NB4 (cell line): ENCODE measurements at regions not wholly inside any gene's neighbourhood (a gene's known extent, or its start where the extent isn't known, plus 50 kb on each side); places are given as distances from the start of the nearest gene placed in this dataset.

Experiments used
- POLR2A ChIP-seq: IDR thresholded peaks from 2 replicates; pipeline ENCODE4 v1.6.1; 2011; ENCODE audit warnings: mild to moderate bottlenecking; ENCODE audit not compliant: insufficient read length; ENCODE audit errors: extremely low read depth
- TF ChIP-seq, protein P1 (sequence below): IDR thresholded peaks from 2 replicates; pipeline ENCODE4 v1.6.1; 2011; ENCODE audit warnings: low read depth, low read length

DNA sequence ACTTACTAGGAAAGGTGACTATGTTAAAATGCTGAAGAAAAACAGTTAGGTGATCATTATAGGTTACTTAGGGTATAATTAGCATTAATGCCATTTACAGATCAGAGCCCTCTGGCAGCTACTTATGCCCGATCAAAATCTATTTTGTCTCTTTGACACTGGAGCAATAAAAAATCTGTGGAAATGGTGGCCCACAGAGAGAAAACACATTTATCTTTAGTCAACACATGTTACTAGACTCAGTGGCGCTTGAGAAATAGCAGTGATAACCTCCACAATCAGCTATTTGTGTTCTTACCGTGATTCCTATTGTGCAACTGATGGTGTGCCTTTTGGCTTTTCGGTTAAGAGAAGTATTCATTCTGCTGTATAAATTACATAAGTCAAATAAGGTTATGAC lies 1519.6 kb downstream of the PCDH9 start:
- no peak for TF ChIP-seq POLR2A
- TF ChIP-seq, protein P1, sequence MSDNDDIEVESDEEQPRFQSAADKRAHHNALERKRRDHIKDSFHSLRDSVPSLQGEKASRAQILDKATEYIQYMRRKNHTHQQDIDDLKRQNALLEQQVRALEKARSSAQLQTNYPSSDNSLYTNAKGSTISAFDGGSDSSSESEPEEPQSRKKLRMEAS: no peak
